ENCODE measurements at regions not wholly inside any gene's neighbourhood (a gene's known extent, or its start where the extent isn't known, plus 50 kb on each side); places are given as distances from the start of the nearest gene placed in this dataset.

GRCh38 chr1:36626435-36626834, 143.7 kb upstream of the CSF3R start:
- Histone ChIP-seq H3K9me3 (no peaks in the 10 kb centered on the region), H3K27me3 (no peaks in the 10 kb centered on the region), H3K27ac (no peak overlapping the region), H3K4me1 (no peaks in the 10 kb centered on the region), H3K36me3 (ENCODE audit: low read depth, missing control alignments) (no peaks in the 10 kb centered on the region), H3K4me3 (no peak overlapping the region)
- intact Hi-C loops (cut with DNase I; ENCODE audit: low total_unique reads) = no loop called here
- no peak for DNase-seq
- TF ChIP-seq POLR2A (IDR thresholded peaks at IDR 0.05) (no peak), CTCF (IDR thresholded peaks at IDR 0.05) (no peak)

- no peak for TF ChIP-seq CTCF (IDR thresholded peaks at IDR 0.05)
- TF ChIP-seq POLR2A (IDR thresholded peaks at IDR 0.05) = no peak
- Histone ChIP-seq H3K4me1 (no peaks in the 10 kb centered on the region), H3K27ac (no peak overlapping the region), H3K36me3 (ENCODE audit: low read depth, missing control alignments) (no peaks in the 10 kb centered on the region), H3K27me3 (no peaks in the 10 kb centered on the region), H3K9me3 (no peaks in the 10 kb centered on the region), H3K4me3 (no peak overlapping the region)
- no peak for DNase-seq
- 26 to 36% methylated on average over 11 of the region's 11 CpGs for WGBS, 2 donors
- intact Hi-C loops (cut with DNase I; ENCODE audit: low total_unique reads) = no loop called here
Measured at GRCh38 chr1:36625935-36626310, 143.2 kb upstream of the CSF3R start.

- intact Hi-C loops (cut with DNase I; ENCODE audit: low total_unique reads) = no loop called here
- H3K27me3 ChIP-seq = no peaks in the 10 kb centered on the region
- H3K4me1 ChIP-seq = no peaks in the 10 kb centered on the region
- 56 to 58% methylated on average over 6 of the region's 6 CpGs for WGBS, 2 donors
- TF ChIP-seq CTCF (IDR thresholded peaks at IDR 0.05) (no peak), POLR2A (IDR thresholded peaks at IDR 0.05) (no peak)
- H3K4me3 ChIP-seq = no peak overlapping the region
- DNase-seq = no peak
- no peaks in the 10 kb centered on the region for H3K9me3 ChIP-seq
- H3K36me3 ChIP-seq (ENCODE audit: low read depth, missing control alignments) = no peaks in the 10 kb centered on the region
- H3K27ac ChIP-seq = no peak overlapping the region
Measured at GRCh38 chr1:36625253-36625934, 142.7 kb upstream of the CSF3R start.

GRCh38 chr1:36624466-36624865, 141.8 kb upstream of the CSF3R start:
- Histone ChIP-seq H3K27me3 (no peaks in the 10 kb centered on the region), H3K9me3 (no peaks in the 10 kb centered on the region), H3K4me3 (no peak overlapping the region), H3K4me1 (no peaks in the 10 kb centered on the region), H3K27ac (no peak overlapping the region), H3K36me3 (ENCODE audit: low read depth, missing control alignments) (no peaks in the 10 kb centered on the region)
- DNase-seq = no peak
- intact Hi-C loops (cut with DNase I; ENCODE audit: low total_unique reads) = no loop called here
- TF ChIP-seq POLR2A (IDR thresholded peaks at IDR 0.05) = no peak
- no peak for TF ChIP-seq CTCF (IDR thresholded peaks at IDR 0.05)
- WGBS, 2 donors = 59 to 83% methylated on average over 2 of the region's 2 CpGs

Data from testis (tissue), 2 donors.